ENCODE measurements at regions not wholly inside any gene's neighbourhood (a gene's known extent, or its start where the extent isn't known, plus 50 kb on each side); places are given as distances from the start of the nearest gene placed in this dataset.

DNA sequence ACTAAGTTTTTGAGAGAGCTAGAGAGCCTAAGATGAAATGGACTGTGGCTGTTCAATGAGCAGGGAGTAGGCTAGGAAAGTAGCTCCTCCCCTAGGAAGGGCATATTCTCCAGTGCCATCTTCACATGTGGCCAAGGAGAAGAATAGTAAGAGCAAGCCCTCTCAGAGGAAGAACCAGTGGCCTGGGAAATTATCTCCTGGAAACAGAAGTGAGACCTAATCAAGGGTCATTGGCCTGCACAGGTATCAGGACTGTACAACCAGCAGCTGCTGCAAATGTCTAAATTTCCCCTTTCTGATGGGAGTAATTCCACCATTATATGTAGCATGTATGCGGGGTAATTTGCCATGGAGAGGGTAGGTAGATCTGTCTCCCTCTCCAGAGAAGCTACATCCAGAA is 334.8 kb upstream of the RASGEF1B start:
- Histone ChIP-seq H3K9me3 (ENCODE audit: low read depth) (no peaks in the 10 kb centered on the region), H3K27me3 (no peaks in the 10 kb centered on the region), H3K4me3 (no peak overlapping the region), H3K27ac (no peak overlapping the region), H3K4me1 (ENCODE audit: low read depth) (no peaks in the 10 kb centered on the region), H3K36me3 (no peaks in the 10 kb centered on the region)
- no peak for DNase-seq (ENCODE audit: low read depth in 1 of 2, low spot score in 1 of 2)
- TF ChIP-seq, protein P1, sequence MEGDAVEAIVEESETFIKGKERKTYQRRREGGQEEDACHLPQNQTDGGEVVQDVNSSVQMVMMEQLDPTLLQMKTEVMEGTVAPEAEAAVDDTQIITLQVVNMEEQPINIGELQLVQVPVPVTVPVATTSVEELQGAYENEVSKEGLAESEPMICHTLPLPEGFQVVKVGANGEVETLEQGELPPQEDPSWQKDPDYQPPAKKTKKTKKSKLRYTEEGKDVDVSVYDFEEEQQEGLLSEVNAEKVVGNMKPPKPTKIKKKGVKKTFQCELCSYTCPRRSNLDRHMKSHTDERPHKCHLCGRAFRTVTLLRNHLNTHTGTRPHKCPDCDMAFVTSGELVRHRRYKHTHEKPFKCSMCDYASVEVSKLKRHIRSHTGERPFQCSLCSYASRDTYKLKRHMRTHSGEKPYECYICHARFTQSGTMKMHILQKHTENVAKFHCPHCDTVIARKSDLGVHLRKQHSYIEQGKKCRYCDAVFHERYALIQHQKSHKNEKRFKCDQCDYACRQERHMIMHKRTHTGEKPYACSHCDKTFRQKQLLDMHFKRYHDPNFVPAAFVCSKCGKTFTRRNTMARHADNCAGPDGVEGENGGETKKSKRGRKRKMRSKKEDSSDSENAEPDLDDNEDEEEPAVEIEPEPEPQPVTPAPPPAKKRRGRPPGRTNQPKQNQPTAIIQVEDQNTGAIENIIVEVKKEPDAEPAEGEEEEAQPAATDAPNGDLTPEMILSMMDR (IDR thresholded peaks at IDR 0.05; ENCODE audit: low read depth, low read length) = no peak

DNA sequence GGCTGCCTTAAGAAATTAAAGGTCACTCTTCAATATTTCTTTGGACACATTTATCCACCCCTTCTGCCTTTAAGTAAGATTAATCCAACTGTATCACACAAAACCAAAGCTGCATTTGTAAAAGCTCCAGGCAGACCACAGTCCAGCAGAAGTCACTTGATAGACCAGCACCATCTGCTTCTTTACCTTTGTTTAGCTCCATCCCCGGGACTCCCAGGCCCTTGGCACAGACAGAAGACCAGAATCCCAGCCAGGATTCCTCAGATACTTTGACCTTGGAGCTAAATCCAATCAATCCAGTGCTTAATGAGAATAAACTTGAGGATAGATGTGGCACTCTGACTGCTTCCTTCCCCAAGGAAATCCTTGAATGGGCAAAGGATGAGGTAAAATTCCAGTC is 333.1 kb upstream of the RASGEF1B start:
- no peak for DNase-seq (ENCODE audit: low read depth in 1 of 2, low spot score in 1 of 2)
- H3K27me3 ChIP-seq = no peaks in the 10 kb centered on the region
- TF ChIP-seq, protein P1 (IDR thresholded peaks at IDR 0.05; ENCODE audit: low read depth, low read length) = no peak
- no peak overlapping the region for H3K27ac ChIP-seq
- no peaks in the 10 kb centered on the region for H3K36me3 ChIP-seq
- no peaks in the 10 kb centered on the region for H3K4me1 ChIP-seq (ENCODE audit: low read depth)
- H3K4me3 ChIP-seq = no peak overlapping the region
- no peaks in the 10 kb centered on the region for H3K9me3 ChIP-seq (ENCODE audit: low read depth)

GRCh38 chr4:81802285-81802846 is 330.7 kb upstream of the RASGEF1B start:
- Histone ChIP-seq H3K36me3 (no peaks in the 10 kb centered on the region), H3K4me3 (no peak overlapping the region), H3K4me1 (ENCODE audit: low read depth) (no peaks in the 10 kb centered on the region), H3K27ac (no peak overlapping the region), H3K9me3 (ENCODE audit: low read depth) (no peaks in the 10 kb centered on the region), H3K27me3 (no peaks in the 10 kb centered on the region)
- TF ChIP-seq, protein P1 (IDR thresholded peaks at IDR 0.05; ENCODE audit: low read depth, low read length) = no peak
- no peak for DNase-seq (ENCODE audit: low read depth in 1 of 2, low spot score in 1 of 2)

DNA sequence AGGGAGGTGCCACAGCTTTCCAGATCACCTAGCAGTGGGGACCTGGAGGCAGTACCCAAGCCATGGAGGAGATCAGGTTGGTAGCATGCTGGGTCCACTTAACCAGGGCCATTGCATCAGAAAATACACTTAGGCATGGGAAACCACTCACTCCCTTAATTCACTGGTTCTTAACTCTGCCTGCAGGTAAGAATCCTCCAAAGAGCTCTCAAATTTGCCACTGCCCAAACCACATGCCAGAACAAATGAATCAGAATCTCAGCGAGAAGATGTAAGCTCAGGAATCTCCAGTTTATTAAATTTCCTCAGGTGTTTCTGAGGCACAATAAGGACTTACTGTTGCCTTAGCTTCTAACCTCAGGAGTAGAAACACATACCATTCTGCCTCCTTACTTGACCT is 327.7 kb upstream of the RASGEF1B start:
- Histone ChIP-seq H3K4me1 (ENCODE audit: low read depth) (no peaks in the 10 kb centered on the region), H3K4me3 (no peak overlapping the region), H3K27me3 (no peaks in the 10 kb centered on the region), H3K9me3 (ENCODE audit: low read depth) (no peaks in the 10 kb centered on the region), H3K36me3 (no peaks in the 10 kb centered on the region), H3K27ac (no peak overlapping the region)
- no peak for DNase-seq (ENCODE audit: low read depth in 1 of 2, low spot score in 1 of 2)
- TF ChIP-seq, protein P1 (IDR thresholded peaks at IDR 0.05; ENCODE audit: low read depth, low read length) = no peak

DNA sequence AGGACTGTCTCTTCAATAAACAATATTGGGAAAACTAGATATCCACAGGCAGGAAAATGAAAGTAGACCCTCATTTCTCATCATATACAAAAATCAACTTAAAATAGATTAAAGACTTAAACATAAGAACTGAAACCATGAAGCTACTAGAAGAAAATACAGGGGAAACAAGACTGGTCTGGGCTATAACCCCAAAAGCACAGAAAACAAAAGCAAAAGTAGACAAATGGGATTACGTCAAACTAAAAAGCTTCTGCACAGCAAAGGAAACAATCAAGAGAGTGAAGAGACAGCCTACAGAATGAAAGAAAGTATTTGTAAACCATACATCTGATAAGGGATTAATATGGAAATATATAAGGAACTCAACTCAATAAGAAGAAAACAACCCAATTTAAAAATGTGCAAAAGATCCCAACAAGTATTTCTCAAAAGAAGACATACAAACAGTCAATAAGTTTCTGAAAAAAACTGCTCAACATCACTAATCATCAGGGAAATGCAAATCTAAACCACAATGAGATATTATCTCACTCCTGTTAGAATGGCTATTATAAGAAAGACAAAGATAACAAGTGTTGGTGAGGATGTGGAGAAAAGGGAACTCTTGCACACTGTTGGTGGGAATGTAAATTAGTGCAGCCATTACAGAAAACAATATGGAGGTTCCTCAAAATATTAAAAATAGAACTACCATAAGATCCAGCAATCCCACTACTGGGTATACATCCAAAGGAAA is 325.3 kb upstream of the RASGEF1B start:
- TF ChIP-seq, protein P1 (IDR thresholded peaks at IDR 0.05; ENCODE audit: low read depth, low read length) = no peak
- H3K9me3 ChIP-seq (ENCODE audit: low read depth) = no peaks in the 10 kb centered on the region
- no peak overlapping the region for H3K27ac ChIP-seq
- H3K4me1 ChIP-seq (ENCODE audit: low read depth) = no peaks in the 10 kb centered on the region
- H3K4me3 ChIP-seq = no peak overlapping the region
- no peak for DNase-seq (ENCODE audit: low read depth in 1 of 2, low spot score in 1 of 2)
- no peaks in the 10 kb centered on the region for H3K36me3 ChIP-seq
- H3K27me3 ChIP-seq = no peaks in the 10 kb centered on the region

All from cardiac muscle cell (in vitro differentiated cells and primary cell).